ENCODE measurements at regions not wholly inside any gene's neighbourhood (a gene's known extent, or its start where the extent isn't known, plus 50 kb on each side); places are given as distances from the start of the nearest gene placed in this dataset.

- Histone ChIP-seq H3K79me2 (replicated peaks; ENCODE audit: insufficient read depth) (no peaks in the 10 kb centered on the region), H4K20me1 (replicated peaks; ENCODE audit: insufficient read depth) (no peaks in the 10 kb centered on the region; the same call in 1 of the 2 replicates), H3K27ac (ENCODE audit: low read depth) (no peak overlapping the region), H3F3A (replicated peaks; ENCODE audit: low read depth) (no peaks in the 10 kb centered on the region), H3K4me1 (ENCODE audit: insufficient read depth) (peaks cover 9% of the 10 kb centered on the region), H3K4me3 (no peak overlapping the region), H3K27me3 (ENCODE audit: insufficient read depth) (no peaks in the 10 kb centered on the region), H3K9me2 (ENCODE audit: insufficient read depth) (no peaks in the 10 kb centered on the region; the same call in 1 of the 2 replicates), H3K36me3 (ENCODE audit: insufficient read depth) (peaks cover 10% of the 10 kb centered on the region; the same call in 1 of the 2 replicates), H3K4me2 (no peak overlapping the region), H2AFZ (no peak overlapping the region)
- Mint-ChIP-seq H3K27me3 (ENCODE audit: insufficient read depth, low read depth, poor library complexity) (peaks cover 3% of the 10 kb centered on the region), H3K4me1 (peaks cover 14% of the 10 kb centered on the region), H3K27ac (no peak overlapping the region), H3K36me3 (ENCODE audit: low read depth) (peaks cover 10% of the 10 kb centered on the region; the same call in 2 of the 3 replicates), H3K9me3 (peaks cover 9% of the 10 kb centered on the region), H3K4me3 (no peak overlapping the region)
- ATAC-seq, result no peak
- DNase-seq (ENCODE audit: low spot score), result no peak
- TF ChIP-seq, protein P1, sequence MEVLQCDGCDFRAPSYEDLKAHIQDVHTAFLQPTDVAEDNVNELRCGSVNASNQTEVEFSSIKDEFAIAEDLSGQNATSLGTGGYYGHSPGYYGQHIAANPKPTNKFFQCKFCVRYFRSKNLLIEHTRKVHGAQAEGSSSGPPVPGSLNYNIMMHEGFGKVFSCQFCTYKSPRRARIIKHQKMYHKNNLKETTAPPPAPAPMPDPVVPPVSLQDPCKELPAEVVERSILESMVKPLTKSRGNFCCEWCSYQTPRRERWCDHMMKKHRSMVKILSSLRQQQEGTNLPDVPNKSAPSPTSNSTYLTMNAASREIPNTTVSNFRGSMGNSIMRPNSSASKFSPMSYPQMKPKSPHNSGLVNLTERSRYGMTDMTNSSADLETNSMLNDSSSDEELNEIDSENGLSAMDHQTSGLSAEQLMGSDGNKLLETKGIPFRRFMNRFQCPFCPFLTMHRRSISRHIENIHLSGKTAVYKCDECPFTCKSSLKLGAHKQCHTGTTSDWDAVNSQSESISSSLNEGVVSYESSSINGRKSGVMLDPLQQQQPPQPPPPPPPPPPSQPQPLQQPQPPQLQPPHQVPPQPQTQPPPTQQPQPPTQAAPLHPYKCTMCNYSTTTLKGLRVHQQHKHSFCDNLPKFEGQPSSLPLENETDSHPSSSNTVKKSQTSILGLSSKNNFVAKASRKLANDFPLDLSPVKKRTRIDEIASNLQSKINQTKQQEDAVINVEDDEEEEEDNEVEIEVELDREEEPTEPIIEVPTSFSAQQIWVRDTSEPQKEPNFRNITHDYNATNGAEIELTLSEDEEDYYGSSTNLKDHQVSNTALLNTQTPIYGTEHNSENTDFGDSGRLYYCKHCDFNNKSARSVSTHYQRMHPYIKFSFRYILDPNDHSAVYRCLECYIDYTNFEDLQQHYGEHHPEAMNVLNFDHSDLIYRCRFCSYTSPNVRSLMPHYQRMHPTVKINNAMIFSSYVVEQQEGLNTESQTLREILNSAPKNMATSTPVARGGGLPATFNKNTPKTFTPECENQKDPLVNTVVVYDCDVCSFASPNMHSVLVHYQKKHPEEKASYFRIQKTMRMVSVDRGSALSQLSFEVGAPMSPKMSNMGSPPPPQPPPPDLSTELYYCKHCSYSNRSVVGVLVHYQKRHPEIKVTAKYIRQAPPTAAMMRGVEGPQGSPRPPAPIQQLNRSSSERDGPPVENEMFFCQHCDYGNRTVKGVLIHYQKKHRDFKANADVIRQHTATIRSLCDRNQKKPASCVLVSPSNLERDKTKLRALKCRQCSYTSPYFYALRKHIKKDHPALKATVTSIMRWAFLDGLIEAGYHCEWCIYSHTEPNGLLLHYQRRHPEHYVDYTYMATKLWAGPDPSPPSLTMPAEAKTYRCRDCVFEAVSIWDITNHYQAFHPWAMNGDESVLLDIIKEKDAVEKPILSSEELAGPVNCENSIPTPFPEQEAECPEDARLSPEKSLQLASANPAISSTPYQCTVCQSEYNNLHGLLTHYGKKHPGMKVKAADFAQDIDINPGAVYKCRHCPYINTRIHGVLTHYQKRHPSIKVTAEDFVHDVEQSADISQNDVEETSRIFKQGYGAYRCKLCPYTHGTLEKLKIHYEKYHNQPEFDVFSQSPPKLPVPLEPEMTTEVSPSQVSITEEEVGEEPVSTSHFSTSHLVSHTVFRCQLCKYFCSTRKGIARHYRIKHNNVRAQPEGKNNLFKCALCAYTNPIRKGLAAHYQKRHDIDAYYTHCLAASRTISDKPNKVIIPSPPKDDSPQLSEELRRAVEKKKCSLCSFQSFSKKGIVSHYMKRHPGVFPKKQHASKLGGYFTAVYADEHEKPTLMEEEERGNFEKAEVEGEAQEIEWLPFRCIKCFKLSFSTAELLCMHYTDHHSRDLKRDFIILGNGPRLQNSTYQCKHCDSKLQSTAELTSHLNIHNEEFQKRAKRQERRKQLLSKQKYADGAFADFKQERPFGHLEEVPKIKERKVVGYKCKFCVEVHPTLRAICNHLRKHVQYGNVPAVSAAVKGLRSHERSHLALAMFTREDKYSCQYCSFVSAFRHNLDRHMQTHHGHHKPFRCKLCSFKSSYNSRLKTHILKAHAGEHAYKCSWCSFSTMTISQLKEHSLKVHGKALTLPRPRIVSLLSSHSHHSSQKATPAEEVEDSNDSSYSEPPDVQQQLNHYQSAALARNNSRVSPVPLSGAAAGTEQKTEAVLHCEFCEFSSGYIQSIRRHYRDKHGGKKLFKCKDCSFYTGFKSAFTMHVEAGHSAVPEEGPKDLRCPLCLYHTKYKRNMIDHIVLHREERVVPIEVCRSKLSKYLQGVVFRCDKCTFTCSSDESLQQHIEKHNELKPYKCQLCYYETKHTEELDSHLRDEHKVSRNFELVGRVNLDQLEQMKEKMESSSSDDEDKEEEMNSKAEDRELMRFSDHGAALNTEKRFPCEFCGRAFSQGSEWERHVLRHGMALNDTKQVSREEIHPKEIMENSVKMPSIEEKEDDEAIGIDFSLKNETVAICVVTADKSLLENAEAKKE (CRISPR knock-in tag; IDR thresholded peaks at IDR 0.05), result no peak
- TF ChIP-seq STAT1 (IDR thresholded peaks at IDR 0.05; ENCODE audit: unreplicated experiment), result no peak
- TF ChIP-seq EZH2phosphoT487 (IDR thresholded peaks at IDR 0.05; ENCODE audit: unreplicated experiment), result no peak
- TF ChIP-seq CREB1 (CRISPR knock-in tag; IDR thresholded peaks at IDR 0.05; ENCODE audit: low read depth), result no peak
- no peak for TF ChIP-seq NANOG (IDR thresholded peaks at IDR 0.05; ENCODE audit: borderline replicate concordance)
- TF ChIP-seq JUNB (IDR thresholded peaks at IDR 0.05; ENCODE audit: unreplicated experiment), result no peak
- TF ChIP-seq, protein P2, sequence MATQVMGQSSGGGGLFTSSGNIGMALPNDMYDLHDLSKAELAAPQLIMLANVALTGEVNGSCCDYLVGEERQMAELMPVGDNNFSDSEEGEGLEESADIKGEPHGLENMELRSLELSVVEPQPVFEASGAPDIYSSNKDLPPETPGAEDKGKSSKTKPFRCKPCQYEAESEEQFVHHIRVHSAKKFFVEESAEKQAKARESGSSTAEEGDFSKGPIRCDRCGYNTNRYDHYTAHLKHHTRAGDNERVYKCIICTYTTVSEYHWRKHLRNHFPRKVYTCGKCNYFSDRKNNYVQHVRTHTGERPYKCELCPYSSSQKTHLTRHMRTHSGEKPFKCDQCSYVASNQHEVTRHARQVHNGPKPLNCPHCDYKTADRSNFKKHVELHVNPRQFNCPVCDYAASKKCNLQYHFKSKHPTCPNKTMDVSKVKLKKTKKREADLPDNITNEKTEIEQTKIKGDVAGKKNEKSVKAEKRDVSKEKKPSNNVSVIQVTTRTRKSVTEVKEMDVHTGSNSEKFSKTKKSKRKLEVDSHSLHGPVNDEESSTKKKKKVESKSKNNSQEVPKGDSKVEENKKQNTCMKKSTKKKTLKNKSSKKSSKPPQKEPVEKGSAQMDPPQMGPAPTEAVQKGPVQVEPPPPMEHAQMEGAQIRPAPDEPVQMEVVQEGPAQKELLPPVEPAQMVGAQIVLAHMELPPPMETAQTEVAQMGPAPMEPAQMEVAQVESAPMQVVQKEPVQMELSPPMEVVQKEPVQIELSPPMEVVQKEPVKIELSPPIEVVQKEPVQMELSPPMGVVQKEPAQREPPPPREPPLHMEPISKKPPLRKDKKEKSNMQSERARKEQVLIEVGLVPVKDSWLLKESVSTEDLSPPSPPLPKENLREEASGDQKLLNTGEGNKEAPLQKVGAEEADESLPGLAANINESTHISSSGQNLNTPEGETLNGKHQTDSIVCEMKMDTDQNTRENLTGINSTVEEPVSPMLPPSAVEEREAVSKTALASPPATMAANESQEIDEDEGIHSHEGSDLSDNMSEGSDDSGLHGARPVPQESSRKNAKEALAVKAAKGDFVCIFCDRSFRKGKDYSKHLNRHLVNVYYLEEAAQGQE (IDR thresholded peaks at IDR 0.05; ENCODE audit: unreplicated experiment), result no peak
- TF ChIP-seq ZNF114 (CRISPR knock-in tag; IDR thresholded peaks at IDR 0.05), result no peak
- no peak for TF ChIP-seq POLR2AphosphoS5 (IDR thresholded peaks at IDR 0.05; ENCODE audit: low read depth)
- TF ChIP-seq, protein P3, sequence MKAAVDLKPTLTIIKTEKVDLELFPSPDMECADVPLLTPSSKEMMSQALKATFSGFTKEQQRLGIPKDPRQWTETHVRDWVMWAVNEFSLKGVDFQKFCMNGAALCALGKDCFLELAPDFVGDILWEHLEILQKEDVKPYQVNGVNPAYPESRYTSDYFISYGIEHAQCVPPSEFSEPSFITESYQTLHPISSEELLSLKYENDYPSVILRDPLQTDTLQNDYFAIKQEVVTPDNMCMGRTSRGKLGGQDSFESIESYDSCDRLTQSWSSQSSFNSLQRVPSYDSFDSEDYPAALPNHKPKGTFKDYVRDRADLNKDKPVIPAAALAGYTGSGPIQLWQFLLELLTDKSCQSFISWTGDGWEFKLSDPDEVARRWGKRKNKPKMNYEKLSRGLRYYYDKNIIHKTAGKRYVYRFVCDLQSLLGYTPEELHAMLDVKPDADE (IDR thresholded peaks at IDR 0.05), result no peak
- TF ChIP-seq, protein P4, sequence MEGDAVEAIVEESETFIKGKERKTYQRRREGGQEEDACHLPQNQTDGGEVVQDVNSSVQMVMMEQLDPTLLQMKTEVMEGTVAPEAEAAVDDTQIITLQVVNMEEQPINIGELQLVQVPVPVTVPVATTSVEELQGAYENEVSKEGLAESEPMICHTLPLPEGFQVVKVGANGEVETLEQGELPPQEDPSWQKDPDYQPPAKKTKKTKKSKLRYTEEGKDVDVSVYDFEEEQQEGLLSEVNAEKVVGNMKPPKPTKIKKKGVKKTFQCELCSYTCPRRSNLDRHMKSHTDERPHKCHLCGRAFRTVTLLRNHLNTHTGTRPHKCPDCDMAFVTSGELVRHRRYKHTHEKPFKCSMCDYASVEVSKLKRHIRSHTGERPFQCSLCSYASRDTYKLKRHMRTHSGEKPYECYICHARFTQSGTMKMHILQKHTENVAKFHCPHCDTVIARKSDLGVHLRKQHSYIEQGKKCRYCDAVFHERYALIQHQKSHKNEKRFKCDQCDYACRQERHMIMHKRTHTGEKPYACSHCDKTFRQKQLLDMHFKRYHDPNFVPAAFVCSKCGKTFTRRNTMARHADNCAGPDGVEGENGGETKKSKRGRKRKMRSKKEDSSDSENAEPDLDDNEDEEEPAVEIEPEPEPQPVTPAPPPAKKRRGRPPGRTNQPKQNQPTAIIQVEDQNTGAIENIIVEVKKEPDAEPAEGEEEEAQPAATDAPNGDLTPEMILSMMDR (conservative IDR thresholded peaks at IDR 0.05; ENCODE audit: low read depth in 2 of 2), result no peak
- no peak for TF ChIP-seq EZH2 (IDR thresholded peaks at IDR 0.05; ENCODE audit: low read depth, unreplicated experiment)
- TF ChIP-seq ZNF331 (CRISPR knock-in tag; IDR thresholded peaks at IDR 0.05; ENCODE audit: low read depth), result no peak
Observed at GRCh38 chr2:216572582-216573578, 60.3 kb upstream of the IGFBP2 start.
